22Rv1 (cell line): ENCODE measurements at regions not wholly inside any gene's neighbourhood (a gene's known extent, or its start where the extent isn't known, plus 50 kb on each side); places are given as distances from the start of the nearest gene placed in this dataset.

Experiments used
- H3K27ac ChIP-seq: fragments of 450-650 bp; 2 replicates; pipeline ENCODE4 v1.5.1; 2017
- CTCF ChIP-seq: fragments of 450-650 bp; IDR thresholded peaks from 2 replicates; pipeline ENCODE4 v1.5.1; 2017; ENCODE audit warnings: mild to moderate bottlenecking
- ZFX ChIP-seq: fragments of 450-650 bp; IDR thresholded peaks from 2 replicates; pipeline ENCODE4 v1.6.1; 2017; ENCODE audit warnings: antibody characterized with exemption, borderline replicate concordance

GRCh38 chr1:169027607-169028320, 78.7 kb upstream of the ATP1B1 start:
- no peak for TF ChIP-seq CTCF
- TF ChIP-seq ZFX = no peak
- no peak overlapping the region for H3K27ac ChIP-seq

DNA sequence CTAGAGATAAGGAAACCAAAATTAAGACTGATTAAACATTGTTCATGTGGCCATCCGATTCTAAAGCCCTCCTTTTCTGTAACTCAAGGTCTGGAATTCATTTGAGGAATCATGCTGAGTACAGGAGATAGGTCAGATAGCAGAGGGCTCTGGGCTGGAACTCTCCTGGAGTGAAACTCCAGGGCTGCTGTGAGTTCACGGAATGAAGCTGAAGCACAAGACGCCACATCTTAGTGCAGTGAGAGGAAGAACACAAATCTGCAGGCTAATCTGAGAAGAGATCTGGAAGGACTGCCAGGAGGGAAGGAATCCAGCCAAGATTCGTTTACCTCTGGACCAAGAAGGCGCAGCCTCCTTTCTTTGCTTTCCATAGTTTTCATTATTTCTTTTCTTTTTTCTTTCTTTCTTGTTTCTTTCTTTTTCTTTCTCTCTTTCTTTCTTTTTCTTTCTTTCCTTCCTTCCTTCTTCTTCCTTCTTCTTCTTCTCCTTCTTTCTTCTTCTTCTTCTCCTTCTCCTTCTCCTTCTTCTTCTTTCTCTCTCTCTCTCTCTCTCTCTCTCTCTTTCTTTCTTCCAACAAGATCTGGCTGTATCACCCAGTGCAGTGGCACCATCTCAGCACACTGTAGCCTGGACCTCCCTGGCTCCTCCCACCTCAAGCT, 74.8 kb upstream of the ATP1B1 start:
- H3K27ac ChIP-seq = peak overlapping the region; percentile 49
- no peak for TF ChIP-seq ZFX
- no peak for TF ChIP-seq CTCF

DNA sequence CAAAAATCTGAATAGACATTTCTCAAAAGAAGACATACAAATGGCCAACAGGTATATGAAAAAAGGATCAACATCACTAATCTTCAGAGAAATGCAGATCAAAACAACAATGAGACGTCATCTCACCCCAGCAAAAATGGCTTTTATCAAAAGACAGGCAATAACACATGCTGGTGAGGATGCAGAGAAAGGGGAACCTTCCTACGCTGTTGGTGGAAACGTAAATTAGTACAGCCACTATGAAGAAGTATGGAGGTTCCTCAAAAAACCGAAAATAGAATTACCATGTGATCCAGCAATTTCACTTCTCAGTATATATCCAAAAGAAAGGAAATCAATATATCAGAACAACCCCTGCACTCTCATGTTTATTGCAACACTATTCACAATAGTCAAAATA, 65.1 kb upstream of the ATP1B1 start:
- no peak overlapping the region for H3K27ac ChIP-seq
- TF ChIP-seq ZFX (no peak), CTCF (no peak)

DNA sequence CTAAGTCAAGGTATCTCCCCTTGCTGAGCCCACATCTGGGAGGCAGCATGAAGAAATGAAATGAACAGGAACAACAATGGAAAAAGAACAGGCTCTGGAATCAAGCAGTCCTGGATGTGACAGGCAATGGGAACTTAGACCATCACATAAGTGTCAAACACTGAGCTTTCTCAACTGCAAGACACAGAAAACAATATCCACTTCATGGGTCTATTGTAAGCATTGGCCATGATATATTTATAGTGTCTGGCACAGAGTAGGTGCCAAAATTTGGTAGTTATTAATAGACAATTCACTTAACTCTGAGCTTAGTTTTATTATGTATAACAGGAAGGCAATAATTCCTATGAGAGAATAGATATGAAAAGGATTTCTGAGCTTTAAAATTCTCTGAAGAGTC, 64.1 kb upstream of the ATP1B1 start:
- no peak overlapping the region for H3K27ac ChIP-seq
- TF ChIP-seq CTCF (no peak), ZFX (no peak)

DNA sequence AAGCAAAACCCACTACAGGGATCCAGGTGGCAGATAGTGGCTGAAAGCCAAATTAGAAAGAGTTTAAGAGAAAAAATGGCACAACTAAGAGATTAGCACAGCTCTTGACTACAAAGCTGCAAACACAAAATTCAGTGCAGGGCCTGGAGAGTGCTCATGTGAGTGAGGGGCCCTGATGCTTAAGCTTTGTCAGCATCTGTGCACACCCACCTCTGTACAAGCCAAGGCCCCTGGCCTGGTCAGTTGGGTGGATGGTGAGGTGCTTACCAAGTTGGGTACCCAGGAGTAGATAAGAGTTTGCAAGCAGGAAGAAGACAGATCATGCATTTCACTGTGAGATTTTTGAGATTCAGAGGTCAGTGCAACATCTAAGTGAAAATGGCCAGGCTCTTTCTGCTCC, 62.7 kb upstream of the ATP1B1 start:
- no peak overlapping the region for H3K27ac ChIP-seq
- TF ChIP-seq CTCF = no peak
- no peak for TF ChIP-seq ZFX

- no peak overlapping the region for H3K27ac ChIP-seq
- TF ChIP-seq ZFX (no peak), CTCF (no peak)
Observed at GRCh38 chr1:169044296-169044695, 62.2 kb upstream of the ATP1B1 start.

- TF ChIP-seq ZFX (no peak), CTCF (no peak)
Observed at GRCh38 chr1:169044971-169045370, 61.5 kb upstream of the ATP1B1 start.

More at GRCh38 chr1:169044971-169045370, 61.5 kb upstream of the ATP1B1 start:
- no peak overlapping the region for H3K27ac ChIP-seq
